ENCODE measurements at regions not wholly inside any gene's neighbourhood (a gene's known extent, or its start where the extent isn't known, plus 50 kb on each side); places are given as distances from the start of the nearest gene placed in this dataset.

DNA sequence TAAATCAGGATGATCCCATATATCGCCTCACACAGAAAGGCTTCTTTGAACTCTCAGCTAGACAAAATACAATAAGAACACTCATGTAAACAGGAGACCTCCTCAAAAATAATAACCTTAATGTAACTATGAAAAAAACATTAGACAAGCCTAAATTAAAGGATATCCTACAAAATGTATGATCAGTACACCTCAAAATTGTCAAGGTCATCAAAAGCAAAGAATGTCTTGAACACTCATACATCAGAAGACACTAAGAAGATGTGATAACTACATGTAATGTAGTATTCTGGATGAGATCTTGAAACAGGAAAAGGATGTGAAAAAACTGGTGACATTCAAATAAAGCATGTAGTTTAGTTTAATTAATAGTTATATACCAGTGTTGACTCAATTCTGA lies 616.8 kb upstream of the ZEB2 start:
- no peak for DNase-seq

DNA sequence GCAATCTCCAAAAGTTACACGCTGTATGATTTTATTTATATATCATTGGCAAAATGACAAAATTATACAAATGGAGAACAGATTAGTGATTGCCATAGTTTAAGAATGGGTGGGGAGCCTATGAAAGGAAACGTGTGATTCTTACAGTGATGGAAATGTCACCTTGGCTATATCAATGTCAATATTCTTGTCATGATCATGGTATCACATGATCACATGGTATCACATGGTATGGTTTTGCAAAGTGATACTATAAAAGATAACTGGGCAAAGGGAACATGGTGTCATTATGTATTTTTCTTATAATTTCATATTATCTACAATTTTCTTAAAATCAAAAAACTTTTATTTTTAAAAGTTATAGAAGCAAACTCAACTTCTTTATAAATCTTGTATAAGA lies 606.2 kb upstream of the ZEB2 start:
- DNase-seq = no peak

DNA sequence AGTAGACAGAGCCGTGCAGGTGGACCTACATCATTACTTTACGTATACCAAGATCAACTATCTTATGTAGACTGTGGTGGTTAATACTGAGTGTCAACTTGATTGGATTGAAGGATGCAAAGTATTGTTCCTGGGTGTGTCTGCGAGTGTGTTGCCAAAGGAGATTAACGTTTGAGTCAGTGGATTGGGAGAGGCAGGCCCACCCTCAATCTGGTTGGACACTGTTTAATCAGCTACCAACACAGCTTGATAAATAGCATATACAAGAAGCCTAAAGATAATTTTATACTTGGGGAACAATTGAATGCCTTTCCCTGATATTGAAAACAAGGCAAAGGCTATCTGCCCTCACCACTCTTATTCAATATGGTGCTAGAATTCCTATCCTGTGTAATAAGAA lies 604.2 kb upstream of the ZEB2 start:
- DNase-seq = no peak

DNA sequence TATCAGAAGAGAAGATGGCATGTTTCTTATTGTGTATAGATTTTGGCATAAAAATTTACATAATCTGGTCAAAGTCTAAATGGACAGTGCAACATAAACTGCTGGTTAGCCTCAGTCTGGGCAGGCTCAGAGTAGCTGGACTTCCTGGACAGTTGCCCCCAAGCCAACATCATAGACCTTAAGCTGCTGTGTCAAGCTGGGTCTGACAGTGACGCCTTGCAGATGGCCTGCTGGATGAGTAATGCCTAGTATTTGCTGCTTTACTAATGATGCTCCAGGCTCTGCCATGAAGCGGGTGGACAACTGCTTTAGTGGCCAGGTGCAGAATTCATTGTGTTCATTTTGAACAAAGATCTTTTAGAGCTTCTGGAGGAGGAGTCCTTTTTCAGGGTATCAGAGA lies 603.7 kb upstream of the ZEB2 start:
- no peak for DNase-seq

DNA sequence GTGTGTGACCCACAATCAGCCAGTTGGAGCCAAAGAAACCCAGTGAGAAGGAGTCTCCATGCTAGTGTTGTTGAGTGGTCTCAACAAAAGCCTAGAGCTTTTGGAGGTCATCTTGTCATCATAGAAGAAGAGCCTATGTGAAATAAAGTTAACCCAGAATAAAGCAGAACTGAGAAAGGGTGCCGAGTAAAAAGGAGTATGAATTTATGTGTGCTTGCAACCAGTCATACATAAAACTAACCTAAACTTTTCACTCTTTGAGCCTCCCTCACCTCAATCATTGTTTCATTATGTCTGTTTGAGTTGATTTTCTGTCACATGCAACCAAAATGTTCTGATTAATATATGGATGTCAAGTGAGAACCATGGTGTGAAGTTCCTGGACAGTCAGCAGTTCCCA lies 599.3 kb upstream of the ZEB2 start:
- no peak for DNase-seq

DNA sequence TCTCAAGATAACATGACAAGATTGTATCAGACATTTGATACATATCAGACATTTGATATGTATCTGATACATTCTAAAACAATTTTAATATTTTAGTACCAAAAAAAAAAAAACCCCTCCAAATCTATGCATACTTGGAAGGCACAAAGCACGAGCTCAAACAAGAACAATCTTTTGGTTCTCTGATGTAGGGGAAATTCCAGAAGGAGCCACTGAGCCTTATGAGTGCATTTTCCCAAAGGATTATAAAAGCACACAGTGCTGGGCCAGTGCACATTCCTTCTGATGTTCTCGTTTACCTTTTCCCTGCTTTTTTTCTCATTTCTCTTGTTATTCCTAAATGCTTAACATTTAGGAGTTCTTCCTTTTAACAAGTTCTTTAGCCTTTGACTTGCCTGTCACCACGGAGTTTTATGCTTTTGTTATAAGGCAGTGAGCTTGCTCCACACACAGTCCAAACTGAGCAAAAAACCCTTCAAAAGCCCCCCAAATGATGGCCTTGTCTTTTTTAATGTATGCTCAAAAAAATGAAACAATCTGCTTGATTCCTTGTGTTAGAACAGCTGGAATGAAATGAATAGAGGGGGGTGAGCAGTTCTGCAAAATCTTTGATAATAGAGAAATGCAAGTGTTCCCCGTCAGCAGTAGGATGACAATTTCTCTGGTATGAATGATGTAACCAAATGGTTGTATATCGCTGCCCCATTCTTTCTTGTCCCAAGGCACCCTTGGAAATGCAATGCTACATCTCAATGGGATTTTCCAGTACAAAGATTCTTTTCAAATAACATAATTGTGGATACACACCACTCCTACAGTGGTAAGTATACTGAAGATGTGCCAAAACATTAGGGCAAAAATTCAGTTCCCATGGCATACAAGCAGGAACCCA lies 597.2 kb upstream of the ZEB2 start:
- no peak for DNase-seq

DNA sequence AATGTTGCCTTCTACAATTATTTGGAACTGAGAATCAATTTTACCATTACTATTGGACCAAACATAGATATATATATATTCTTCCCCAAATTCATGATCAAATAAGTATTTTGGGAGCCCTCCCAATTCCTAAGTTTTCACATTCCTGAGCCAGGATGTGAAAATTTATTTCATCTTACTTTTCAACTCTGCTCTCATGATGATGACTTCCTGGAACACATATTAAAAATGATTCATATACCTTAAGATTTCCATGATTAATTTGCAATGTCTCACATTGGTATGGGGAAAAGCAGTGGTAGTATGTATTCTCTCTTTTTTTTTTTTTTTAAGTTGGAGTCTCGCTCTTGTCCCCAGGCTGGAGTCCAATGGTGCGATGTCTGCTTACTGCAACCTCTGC lies 596.1 kb upstream of the ZEB2 start:
- no peak for DNase-seq

DNA sequence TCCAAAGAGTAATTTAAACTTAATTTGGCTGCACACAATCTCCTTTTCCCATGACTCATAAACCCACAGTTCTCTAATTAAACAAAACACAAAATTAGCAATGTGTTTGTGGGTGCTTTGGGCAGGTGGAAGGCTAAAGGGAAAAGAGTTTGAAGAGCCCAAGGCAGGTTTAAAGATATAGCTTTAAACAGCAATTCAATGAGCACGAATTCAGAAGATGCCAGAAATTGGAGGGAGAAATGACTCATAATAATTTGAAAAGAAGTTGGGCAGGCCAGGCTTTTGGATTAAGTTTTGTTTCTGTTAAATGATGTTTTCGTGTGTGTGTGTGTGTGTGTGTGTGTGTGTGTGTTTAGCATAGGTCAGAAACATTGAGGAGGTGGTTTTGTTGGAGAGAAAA lies 594.8 kb upstream of the ZEB2 start:
- no peak for DNase-seq

DNA sequence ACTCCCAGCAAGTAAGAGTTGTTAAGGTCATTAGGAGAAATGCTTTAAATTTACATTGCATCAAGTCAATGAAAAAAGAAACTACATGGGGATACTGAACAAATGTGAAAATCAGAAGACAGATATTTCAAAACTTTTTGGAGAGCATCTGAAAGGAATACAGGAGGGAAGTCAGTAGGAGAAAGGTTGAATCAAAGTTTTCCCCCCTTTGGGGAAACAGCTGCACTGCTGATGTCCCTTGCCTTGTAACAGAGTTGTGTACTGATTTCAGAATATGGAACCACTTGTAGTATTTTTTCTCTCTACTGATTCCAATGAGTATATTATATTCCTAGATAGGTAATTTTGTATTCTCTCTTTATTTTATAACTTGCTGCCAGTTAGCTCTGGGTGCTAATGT lies 592.5 kb upstream of the ZEB2 start:
- no peak for DNase-seq

DNA sequence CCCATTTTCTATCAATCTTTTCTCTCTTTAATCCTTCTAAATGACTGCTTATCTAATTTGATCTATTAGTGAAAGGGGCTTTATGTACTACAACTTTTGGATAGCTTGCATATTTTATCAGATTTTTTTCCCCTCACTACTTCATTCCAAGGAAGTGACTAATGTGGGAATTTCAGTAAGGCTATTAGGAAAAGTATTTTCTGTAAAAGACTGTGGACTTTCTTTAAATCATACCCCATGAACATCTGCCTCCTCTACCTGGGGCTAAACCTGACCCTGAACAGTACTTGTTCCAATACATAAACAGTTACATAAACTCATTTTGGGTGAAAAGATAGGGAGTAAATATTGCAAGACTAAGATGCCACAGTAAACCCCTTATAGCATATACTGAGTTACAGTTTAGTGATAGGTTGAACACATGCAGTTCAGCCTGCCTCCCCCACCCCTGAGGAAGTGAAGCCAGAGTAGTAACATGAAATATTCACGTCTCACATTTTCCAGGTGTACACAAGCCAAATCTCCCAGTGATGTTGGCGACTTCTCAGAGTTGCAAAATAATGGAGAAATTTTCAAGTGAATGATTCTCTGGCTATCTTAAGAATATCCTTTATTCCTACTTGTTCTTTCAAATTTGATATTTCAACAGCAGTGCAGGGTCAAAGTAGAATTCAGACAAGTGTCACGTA lies 590.9 kb upstream of the ZEB2 start:
- no peak for DNase-seq

DNA sequence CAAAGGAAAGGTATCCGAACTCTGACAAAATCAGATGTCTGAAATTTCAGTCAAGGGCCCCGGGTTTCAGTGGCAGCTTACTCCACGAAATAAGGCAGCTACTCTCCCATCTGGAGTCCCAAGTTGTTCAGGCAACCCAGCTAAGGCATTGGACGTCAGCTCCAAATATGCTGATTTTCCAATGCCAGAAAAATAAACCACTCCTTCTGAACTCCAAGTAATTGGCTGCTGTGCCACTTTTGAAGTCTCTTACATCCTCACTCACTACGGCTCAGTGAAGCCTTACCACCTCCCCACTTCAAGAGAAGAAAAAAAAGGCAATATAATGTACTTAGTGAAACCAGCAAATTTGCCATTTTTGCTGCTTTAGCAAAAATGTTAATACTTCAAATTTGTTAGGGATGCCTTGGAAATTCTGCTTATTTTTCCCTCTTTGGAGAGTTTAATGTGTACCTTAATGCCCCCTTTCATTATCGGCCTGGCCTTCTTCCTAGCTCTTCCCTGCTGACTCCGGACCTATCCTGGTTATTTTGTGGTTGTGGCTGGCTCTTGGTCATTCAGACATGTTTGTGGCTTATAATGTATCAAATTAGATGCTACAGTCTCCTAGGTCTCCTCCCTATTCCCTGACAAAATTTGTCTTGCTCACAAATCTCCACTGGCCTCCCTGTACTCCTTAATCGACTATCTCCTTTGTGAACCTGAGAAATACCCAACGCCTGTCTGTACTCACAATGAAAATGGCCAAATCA lies 589.2 kb upstream of the ZEB2 start:
- DNase-seq = peak; percentile 49

DNA sequence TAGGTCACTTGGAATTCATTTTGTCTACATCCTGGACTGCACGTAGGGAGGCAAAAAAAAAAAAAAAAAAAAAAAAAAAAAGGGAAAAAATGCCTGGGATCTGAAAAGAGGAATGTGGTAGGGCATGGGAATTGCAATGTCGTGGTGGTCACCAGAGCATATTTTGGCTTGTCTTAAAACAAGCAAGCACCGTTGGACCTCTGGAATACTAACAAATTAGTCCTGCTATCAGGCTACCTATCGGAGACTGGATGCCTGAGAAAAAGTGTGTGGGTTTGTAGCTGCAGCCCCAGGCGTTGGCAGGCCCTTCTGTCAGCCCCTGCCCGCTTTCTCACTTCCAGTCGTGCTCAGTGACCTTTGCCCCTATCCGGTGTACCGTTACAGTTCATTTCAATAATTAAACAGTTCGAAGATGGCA lies 588.5 kb upstream of the ZEB2 start:
- DNase-seq = no peak

DNA sequence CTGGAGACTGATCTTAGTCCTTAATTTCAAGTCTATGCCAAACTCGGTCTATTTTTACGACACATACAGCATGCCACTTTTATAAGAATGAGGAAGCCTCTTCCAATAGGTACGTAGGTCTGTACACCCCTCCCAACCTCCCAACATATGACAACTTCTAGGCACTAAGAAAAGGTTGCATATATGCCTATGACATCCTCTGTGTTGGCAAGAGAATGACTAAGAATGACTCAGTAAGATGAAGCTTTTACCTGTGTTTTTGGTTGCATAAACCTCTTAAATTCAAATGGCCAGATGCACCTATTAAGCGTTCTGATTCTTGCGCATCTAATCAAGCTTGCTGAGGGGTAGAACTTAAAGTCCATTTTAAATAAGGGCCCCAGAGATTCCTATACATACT lies 586.4 kb upstream of the ZEB2 start:
- no peak for DNase-seq

DNA sequence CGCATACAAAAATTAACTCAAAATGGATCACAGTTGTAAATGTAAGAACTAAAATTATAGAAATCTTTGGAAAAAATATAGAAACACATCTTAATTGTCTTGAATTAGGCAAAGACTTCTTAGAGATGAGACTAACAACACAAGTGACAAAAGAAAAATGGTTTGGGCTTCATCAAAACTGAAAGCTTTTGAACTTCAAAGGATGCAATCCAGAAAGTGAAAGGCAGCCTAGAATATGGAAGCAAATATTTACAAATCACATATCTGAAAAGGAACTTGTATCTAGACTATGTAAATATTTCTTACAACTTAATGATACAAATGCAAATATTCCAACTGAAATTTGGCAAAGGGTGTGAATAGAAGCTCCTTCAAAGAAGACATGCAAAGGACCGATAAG lies 582.8 kb upstream of the ZEB2 start:
- DNase-seq = no peak

DNA sequence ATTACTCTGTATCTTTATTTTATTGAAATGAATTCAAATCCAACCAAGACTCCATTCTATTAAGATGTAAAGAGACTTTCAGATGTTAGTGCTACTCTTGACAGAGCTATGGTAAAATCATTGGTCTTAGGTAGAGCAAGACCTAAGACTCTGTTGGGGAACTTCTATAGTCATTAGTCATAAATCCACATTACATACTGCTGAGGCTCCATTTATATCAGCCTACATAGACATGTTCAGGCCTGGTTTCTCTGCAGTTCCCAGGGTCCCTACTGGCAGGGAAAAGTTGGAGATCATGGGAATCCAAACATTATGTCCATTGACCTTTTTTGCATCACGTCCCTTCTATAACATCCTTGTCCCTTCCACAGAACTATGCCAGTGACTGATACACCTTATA lies 580.4 kb upstream of the ZEB2 start:
- DNase-seq = no peak

DNA sequence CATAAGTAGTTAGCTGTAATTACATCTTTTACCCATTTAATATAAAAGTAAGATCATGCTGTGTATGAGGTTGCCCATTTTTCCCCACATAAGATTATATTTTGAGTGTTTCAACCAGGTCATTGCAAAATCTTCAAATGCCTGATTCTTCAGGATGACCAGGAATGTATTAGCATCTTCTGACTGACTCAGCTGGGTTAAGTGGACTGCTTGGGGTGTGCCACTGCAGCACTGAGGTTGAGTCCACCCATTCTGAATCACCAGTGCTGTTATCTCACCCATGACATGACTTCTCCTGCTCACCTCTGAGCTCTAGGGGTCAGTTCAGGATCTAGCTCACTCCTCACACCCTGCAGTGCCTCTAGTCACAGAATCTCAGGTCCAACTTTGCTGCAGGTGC lies 576.7 kb upstream of the ZEB2 start:
- DNase-seq = no peak

DNA sequence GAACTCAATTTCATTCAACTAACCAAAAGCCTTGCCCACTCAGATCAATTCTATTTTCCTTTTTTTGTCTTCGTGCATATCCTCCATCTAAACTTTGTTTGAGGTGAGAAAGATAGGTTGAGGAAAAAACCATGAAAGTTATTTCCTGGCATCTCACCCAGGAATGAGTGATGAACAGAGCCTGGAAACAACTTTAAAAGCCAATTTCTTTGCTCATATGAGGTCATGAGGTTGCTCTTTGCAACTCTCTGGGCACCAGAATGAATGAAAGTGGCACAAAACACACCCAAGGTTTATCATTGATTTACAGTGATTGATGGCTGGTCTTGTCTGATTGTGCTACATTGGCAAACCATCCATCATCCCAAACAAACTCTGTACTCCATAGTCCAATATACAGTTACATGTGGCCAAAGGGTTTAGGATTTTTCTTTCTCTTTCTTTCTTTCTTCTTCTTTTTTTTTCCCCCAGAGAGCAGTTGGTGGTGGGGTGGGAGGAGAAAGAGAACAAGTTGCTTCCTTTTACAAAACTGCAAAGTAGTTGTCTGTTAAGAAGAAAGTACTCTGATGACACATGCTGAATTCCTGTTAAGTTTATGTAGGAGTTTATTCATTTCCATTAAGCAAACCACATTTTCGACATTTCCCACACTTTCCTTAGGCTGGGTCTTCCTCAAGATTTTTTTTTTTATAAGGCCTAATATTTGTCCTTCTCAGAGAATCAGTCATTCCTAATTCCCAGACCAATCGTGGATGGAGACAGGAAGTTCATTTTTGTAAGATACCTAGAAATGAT lies 575.9 kb upstream of the ZEB2 start:
- no peak for DNase-seq

DNA sequence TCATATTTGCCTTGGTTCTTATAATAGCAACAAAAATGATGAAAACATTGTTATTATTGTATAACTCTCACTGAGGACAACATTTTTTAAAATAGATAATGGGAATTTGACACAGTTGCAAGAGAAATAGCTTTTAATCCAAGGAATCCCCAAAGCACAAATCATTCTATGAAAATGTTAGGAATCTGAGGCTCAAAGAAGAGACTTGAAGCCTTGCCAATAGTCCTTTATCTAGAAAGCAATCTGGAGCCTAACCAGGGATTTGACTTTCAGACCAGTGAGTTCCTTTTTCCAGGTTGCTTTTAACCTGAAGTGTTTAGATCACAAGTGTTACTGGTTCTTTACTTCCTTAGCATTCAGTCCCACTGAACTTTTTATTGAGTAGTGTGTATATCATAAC lies 574.5 kb upstream of the ZEB2 start:
- no peak for DNase-seq

DNA sequence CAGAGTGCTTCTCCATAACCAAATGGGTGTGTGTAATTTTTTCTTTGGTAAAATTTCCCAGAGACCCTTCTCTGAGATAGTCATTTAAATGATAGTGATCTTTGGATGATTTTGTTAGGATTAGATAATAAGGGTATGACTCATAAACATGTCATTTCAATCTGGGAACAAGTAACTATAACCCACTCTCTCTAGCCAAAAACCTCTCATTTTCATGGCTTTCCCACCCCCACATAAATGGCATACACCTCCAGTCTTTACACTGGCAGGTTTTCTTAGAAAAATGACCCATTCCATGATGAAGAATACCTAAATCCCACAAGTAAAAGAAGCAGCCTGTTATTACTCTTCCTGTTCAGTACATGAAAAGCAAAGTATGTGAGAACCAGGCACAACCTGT lies 572.0 kb upstream of the ZEB2 start:
- no peak for DNase-seq

DNA sequence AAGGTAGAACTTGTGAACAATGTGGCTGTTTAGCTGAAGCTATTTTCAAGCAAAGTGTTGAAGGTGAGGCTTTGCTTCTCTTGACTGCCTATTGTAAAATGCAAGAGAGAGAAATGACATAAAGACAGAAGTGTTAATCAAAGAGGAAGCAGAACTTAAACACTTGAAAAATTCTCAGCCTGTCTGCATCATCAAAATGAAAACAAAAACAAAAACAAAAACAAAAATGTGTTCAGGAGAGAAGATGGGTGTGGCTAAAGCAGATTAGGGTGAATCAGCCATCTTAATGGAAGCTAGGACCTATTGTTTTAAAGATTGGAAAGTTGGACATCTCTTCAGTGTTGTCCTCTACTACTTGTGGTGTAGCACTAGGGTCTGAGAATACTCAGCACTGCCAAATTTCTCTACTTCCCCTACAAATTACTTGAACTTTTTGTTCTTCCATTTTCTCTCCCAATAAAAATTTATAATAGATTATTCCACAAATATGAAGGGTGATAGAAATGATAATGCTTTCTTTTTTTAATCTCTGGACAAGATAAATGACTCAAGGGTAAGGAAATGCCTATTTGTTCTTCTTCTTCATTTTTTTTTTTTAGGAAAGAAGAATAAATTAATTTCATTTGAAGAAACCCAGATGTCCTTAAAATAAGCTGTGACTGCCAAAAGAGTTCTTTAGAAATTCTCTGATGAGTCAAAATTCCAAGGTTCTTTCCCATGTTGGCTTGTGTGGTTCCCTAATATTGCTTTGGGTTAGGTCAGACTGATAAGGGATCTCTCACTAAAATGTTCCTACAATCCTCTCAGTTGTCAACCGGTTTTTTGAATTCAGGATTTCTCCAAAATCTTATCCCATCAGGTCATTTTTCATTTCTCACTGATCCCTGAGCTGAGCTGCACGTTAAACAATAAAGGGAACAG lies 571.2 kb upstream of the ZEB2 start:
- no peak for DNase-seq

DNA sequence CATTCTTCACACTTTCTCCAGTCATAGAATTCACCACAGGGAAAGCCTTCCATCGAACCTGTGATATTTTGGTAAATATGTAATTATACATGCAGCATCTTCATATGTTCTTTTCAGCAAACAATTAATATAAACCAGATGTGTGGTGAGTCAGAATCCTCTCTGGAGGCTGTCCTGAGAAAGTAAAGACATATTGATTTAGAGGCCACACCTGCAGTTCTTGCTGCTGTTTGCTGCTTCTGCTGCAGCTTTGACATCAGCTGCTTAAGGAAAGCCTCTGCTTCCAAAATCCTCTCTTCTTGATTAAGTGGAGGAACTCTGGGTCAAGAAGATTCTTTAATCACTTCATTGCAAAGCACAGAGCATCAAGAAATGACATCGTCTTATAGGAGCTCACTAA lies 568.8 kb upstream of the ZEB2 start:
- no peak for DNase-seq

DNA sequence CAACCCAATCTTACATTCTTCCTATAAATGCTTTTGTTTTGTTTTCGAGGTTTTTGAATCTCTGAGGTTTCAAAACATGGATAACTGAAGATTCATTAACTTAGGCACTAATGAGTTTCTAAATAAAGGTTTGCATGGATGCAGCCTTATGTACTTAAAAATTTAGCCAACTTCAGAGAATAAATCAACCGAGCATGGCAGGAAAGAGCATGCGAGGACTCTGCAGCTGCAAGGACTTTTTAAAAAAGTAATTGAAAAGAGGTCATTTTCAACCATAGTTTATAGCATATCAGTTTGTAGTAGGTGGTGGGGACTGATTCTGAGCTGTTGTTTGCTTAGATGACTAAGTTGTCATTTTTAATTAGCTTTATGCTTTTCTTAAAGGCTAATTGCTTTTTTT lies 567.0 kb upstream of the ZEB2 start:
- no peak for DNase-seq

Data from femur (tissue), 1 donor.